ENCODE measurements at regions not wholly inside any gene's neighbourhood (a gene's known extent, or its start where the extent isn't known, plus 50 kb on each side); places are given as distances from the start of the nearest gene placed in this dataset.

GRCh38 chr2:157989227-157989626 lies 112.4 kb upstream of the UPP2 start:
- no peaks in the 10 kb centered on the region for H3K4me1 Mint-ChIP-seq
- H3K9me3 Mint-ChIP-seq = peaks cover 2% of the 10 kb centered on the region
- H3K27me3 Mint-ChIP-seq = peaks cover 10% of the 10 kb centered on the region
- no peak for ATAC-seq (replicated peaks)
- H3K4me3 Mint-ChIP-seq = no peak overlapping the region
- no peaks in the 10 kb centered on the region for H3K36me3 Mint-ChIP-seq (ENCODE audit: low read depth)
- no peak overlapping the region for H3K27ac Mint-ChIP-seq

- ATAC-seq (replicated peaks) = no peak
- no peak overlapping the region for H3K4me3 Mint-ChIP-seq
- peaks cover 14% of the 10 kb centered on the region for H3K27me3 Mint-ChIP-seq
- H3K9me3 Mint-ChIP-seq = peaks cover 4% of the 10 kb centered on the region
- no peak overlapping the region for H3K27ac Mint-ChIP-seq
- H3K36me3 Mint-ChIP-seq (ENCODE audit: low read depth) = no peaks in the 10 kb centered on the region
- H3K4me1 Mint-ChIP-seq = no peaks in the 10 kb centered on the region
Observed at GRCh38 chr2:157986761-157987160, 110.6 kb upstream of the ACVR1 start.

- Mint-ChIP-seq H3K36me3 (ENCODE audit: low read depth) (no peaks in the 10 kb centered on the region), H3K27me3 (peaks cover 14% of the 10 kb centered on the region)
Observed at GRCh38 chr2:157984866-157985265, 108.7 kb upstream of the ACVR1 start.

GRCh38 chr2:157980020-157980419 lies 103.9 kb upstream of the ACVR1 start:
- Mint-ChIP-seq H3K36me3 (ENCODE audit: low read depth) (no peaks in the 10 kb centered on the region), H3K27me3 (peaks cover 4% of the 10 kb centered on the region), H3K9me3 (peaks cover 7% of the 10 kb centered on the region), H3K27ac (no peak overlapping the region), H3K4me3 (no peak overlapping the region), H3K4me1 (no peaks in the 10 kb centered on the region)
- ATAC-seq (replicated peaks) = no peak

More at GRCh38 chr2:157984866-157985265, 108.7 kb upstream of the ACVR1 start:
- H3K27ac Mint-ChIP-seq = no peak overlapping the region
- ATAC-seq (replicated peaks) = no peak
- H3K4me1 Mint-ChIP-seq = no peaks in the 10 kb centered on the region
- peaks cover 4% of the 10 kb centered on the region for H3K9me3 Mint-ChIP-seq
- H3K4me3 Mint-ChIP-seq = no peak overlapping the region

GRCh38 chr2:157971702-157972101 lies 95.6 kb upstream of the ACVR1 start:
- Mint-ChIP-seq H3K36me3 (ENCODE audit: low read depth) (no peaks in the 10 kb centered on the region), H3K27ac (no peak overlapping the region), H3K4me3 (no peak overlapping the region), H3K9me3 (peaks cover 7% of the 10 kb centered on the region), H3K27me3 (no peaks in the 10 kb centered on the region), H3K4me1 (no peaks in the 10 kb centered on the region)
- ATAC-seq (replicated peaks) = no peak

GRCh38 chr2:157967856-157968255 lies 91.7 kb upstream of the ACVR1 start:
- Mint-ChIP-seq H3K4me1 (no peaks in the 10 kb centered on the region), H3K27ac (no peak overlapping the region), H3K36me3 (ENCODE audit: low read depth) (no peaks in the 10 kb centered on the region), H3K4me3 (no peak overlapping the region), H3K27me3 (no peaks in the 10 kb centered on the region), H3K9me3 (peaks cover 10% of the 10 kb centered on the region)
- ATAC-seq (replicated peaks) = no peak

- ATAC-seq (replicated peaks) = no peak
- Mint-ChIP-seq H3K4me3 (no peak overlapping the region), H3K27ac (no peak overlapping the region), H3K27me3 (no peaks in the 10 kb centered on the region), H3K9me3 (peaks cover 15% of the 10 kb centered on the region), H3K36me3 (ENCODE audit: low read depth) (no peaks in the 10 kb centered on the region), H3K4me1 (no peaks in the 10 kb centered on the region)
Observed at GRCh38 chr2:157959249-157959648, 83.1 kb upstream of the ACVR1 start.

GRCh38 chr2:157957596-157957995 lies 81.5 kb upstream of the ACVR1 start:
- H3K4me3 Mint-ChIP-seq = no peak overlapping the region
- H3K27ac Mint-ChIP-seq = no peak overlapping the region
- H3K27me3 Mint-ChIP-seq = no peaks in the 10 kb centered on the region
- no peaks in the 10 kb centered on the region for H3K4me1 Mint-ChIP-seq
- no peak for ATAC-seq (replicated peaks)
- H3K36me3 Mint-ChIP-seq (ENCODE audit: low read depth) = no peaks in the 10 kb centered on the region
- H3K9me3 Mint-ChIP-seq = peaks cover 15% of the 10 kb centered on the region

GRCh38 chr2:157952558-157952957 lies 76.4 kb upstream of the ACVR1 start:
- no peak overlapping the region for H3K27ac Mint-ChIP-seq
- peaks cover 8% of the 10 kb centered on the region for H3K9me3 Mint-ChIP-seq
- H3K4me3 Mint-ChIP-seq = no peak overlapping the region
- ATAC-seq (replicated peaks) = no peak
- no peaks in the 10 kb centered on the region for H3K36me3 Mint-ChIP-seq (ENCODE audit: low read depth)
- no peaks in the 10 kb centered on the region for H3K27me3 Mint-ChIP-seq
- no peaks in the 10 kb centered on the region for H3K4me1 Mint-ChIP-seq

GRCh38 chr2:157948856-157949255 lies 72.7 kb upstream of the ACVR1 start:
- no peaks in the 10 kb centered on the region for H3K36me3 Mint-ChIP-seq (ENCODE audit: low read depth)
- no peaks in the 10 kb centered on the region for H3K4me1 Mint-ChIP-seq
- no peaks in the 10 kb centered on the region for H3K9me3 Mint-ChIP-seq
- no peak overlapping the region for H3K4me3 Mint-ChIP-seq
- H3K27ac Mint-ChIP-seq = no peak overlapping the region
- no peak for ATAC-seq (replicated peaks)
- H3K27me3 Mint-ChIP-seq = no peaks in the 10 kb centered on the region

GRCh38 chr2:157946919-157947557 lies 70.9 kb upstream of the ACVR1 start:
- H3K9me3 Mint-ChIP-seq = no peaks in the 10 kb centered on the region
- H3K4me3 Mint-ChIP-seq = no peak overlapping the region
- no peaks in the 10 kb centered on the region for H3K27me3 Mint-ChIP-seq
- no peaks in the 10 kb centered on the region for H3K4me1 Mint-ChIP-seq
- no peak for ATAC-seq (replicated peaks)
- no peaks in the 10 kb centered on the region for H3K36me3 Mint-ChIP-seq (ENCODE audit: low read depth)
- no peak overlapping the region for H3K27ac Mint-ChIP-seq

- no peak for ATAC-seq (replicated peaks)
Observed at GRCh38 chr2:157940024-157940423, 63.9 kb upstream of the ACVR1 start.

GRCh38 chr2:157938556-157938955 lies 62.4 kb upstream of the ACVR1 start:
- no peak overlapping the region for H3K4me3 Mint-ChIP-seq
- H3K4me1 Mint-ChIP-seq = peaks cover 12% of the 10 kb centered on the region
- ATAC-seq (replicated peaks) = no peak
- no peak overlapping the region for H3K27ac Mint-ChIP-seq
- no peaks in the 10 kb centered on the region for H3K36me3 Mint-ChIP-seq (ENCODE audit: low read depth)
- no peaks in the 10 kb centered on the region for H3K27me3 Mint-ChIP-seq
- no peaks in the 10 kb centered on the region for H3K9me3 Mint-ChIP-seq

More at GRCh38 chr2:157940024-157940423, 63.9 kb upstream of the ACVR1 start:
- no peaks in the 10 kb centered on the region for H3K27me3 Mint-ChIP-seq
- no peaks in the 10 kb centered on the region for H3K9me3 Mint-ChIP-seq
- H3K4me3 Mint-ChIP-seq = no peak overlapping the region
- no peak overlapping the region for H3K27ac Mint-ChIP-seq
- H3K4me1 Mint-ChIP-seq = peaks cover 12% of the 10 kb centered on the region
- H3K36me3 Mint-ChIP-seq (ENCODE audit: low read depth) = no peaks in the 10 kb centered on the region

- Mint-ChIP-seq H3K27ac (no peak overlapping the region), H3K36me3 (ENCODE audit: low read depth) (no peaks in the 10 kb centered on the region), H3K9me3 (no peaks in the 10 kb centered on the region), H3K4me3 (no peak overlapping the region), H3K27me3 (no peaks in the 10 kb centered on the region), H3K4me1 (peaks cover 12% of the 10 kb centered on the region)
- ATAC-seq (replicated peaks) = no peak
Observed at GRCh38 chr2:157936406-157936805, 60.3 kb upstream of the ACVR1 start.

GRCh38 chr2:157935378-157935906 lies 59.3 kb upstream of the ACVR1 start:
- peak; percentile 40 for ATAC-seq (replicated peaks)

More at GRCh38 chr2:157935378-157935906, 59.3 kb upstream of the ACVR1 start:
- Mint-ChIP-seq H3K4me3 (no peak overlapping the region), H3K27me3 (no peaks in the 10 kb centered on the region), H3K36me3 (ENCODE audit: low read depth) (no peaks in the 10 kb centered on the region), H3K4me1 (peaks cover 12% of the 10 kb centered on the region), H3K27ac (no peak overlapping the region), H3K9me3 (no peaks in the 10 kb centered on the region)

Data from activated T-helper 17 cell treated with anti-CD3 and anti-CD28 coated beads, Interleukin-2, amount 50 U/mL, for 72 hours (primary cell).